HCT116 (cell line): ENCODE measurements at regions not wholly inside any gene's neighbourhood (a gene's known extent, or its start where the extent isn't known, plus 50 kb on each side); places are given as distances from the start of the nearest gene placed in this dataset.

Source experiments
- ATAC-seq: fragments of 200-7000 bp; cut with Tn5 transposase; 2 replicates; pipeline ENCODE4 v1.9.1; 2020; ENCODE audit warnings: mild to moderate bottlenecking, moderate library complexity
- BruUV-seq: library from RNA; stranded (reverse); fragments of 400-500 nt; replicated peaks from 2 replicates; lab custom pipeline; 2021; lab: Mats Ljungman, UMichigan
- CTCF ChIA-PET: fragments of 300-600 bp; sonication (Branson Sonifier 250); formaldehyde crosslinking; loops from one replicate; lab custom pipeline; 2021; ENCODE audit warnings: antibody characterized with exemption; lab: Charles Lee
- POLR2A ChIA-PET: fragments of 300-600, 350-600 bp; sonication (Branson Sonifier 250); formaldehyde crosslinking; loops from one replicate; lab custom pipeline; 2021; ENCODE audit warnings: antibody characterized with exemption; lab: Charles Lee
- RAD21 ChIA-PET, 2 experiments: fragments of 300-600 bp; sonication (Branson Sonifier 250); formaldehyde crosslinking; loops; one replicate each; lab custom pipeline; 2023; ENCODE audit warnings: low total read pairs in 2 of 2; ENCODE audit not compliant: uncharacterized antibody in 2 of 2, unreplicated experiment in 2 of 2, low non-redundant PET in 1 of 2; lab: Charles Lee
- DNase-seq: peaks from one replicate; pipeline ENCODE4 v3.0.0-alpha.2; 2010; ENCODE audit warnings: low read depth, low spot score
- H2AFZ ChIP-seq: fragments of 200-600 bp; shearing (Covaris generic), sonication (generic); 2 replicates; pipeline ENCODE4 v1.6.1; 2017; ENCODE audit warnings: low read depth, mixed run types, mixed read lengths, antibody characterized with exemption, low read length; ENCODE audit not compliant: poor library complexity, severe bottlenecking
- H3K27ac ChIP-seq: 2 replicates; pipeline ENCODE4 v1.5.1; 2012; ENCODE audit warnings: low read depth, low read length
- H3K27me3 ChIP-seq: fragments of 200-600 bp; sonication (generic); 2 replicates; pipeline ENCODE4 v1.6.1; 2016; ENCODE audit warnings: mixed run types, low read length, mixed read lengths; ENCODE audit not compliant: insufficient read depth
- H3K36me3 ChIP-seq, 2 experiments: fragments of 200-500 bp in 1 of 2; fragments of 200-600 bp in 1 of 2; sonication (Bioruptor generic) in 1 of 2; sonication (generic) in 1 of 2; 2 replicates each; pipeline versions ENCODE4 v1.5.1 to v1.6.1; 2014 to 2016; ENCODE audit warnings: low read length in 2 of 2, inconsistent platforms in 1 of 2, mixed read lengths in 1 of 2, mixed run types in 1 of 2; ENCODE audit not compliant: insufficient read depth in 2 of 2, control insufficient read depth in 1 of 2
- H3K4me1 ChIP-seq, 2 experiments: fragments of 200-600 bp in 1 of 2; sonication (generic) in 1 of 2; 2 replicates each; pipeline versions ENCODE4 v1.5.1 to v1.6.1; 2012 to 2017; ENCODE audit warnings: low read length in 2 of 2, inconsistent platforms in 1 of 2, mild to moderate bottlenecking in 1 of 2, mixed read lengths in 1 of 2, mixed run types in 1 of 2, moderate library complexity in 1 of 2; ENCODE audit not compliant: insufficient read depth in 2 of 2, control insufficient read depth in 1 of 2
- H3K4me2 ChIP-seq: fragments of 200-600 bp; sonication (generic); 2 replicates; pipeline ENCODE4 v1.6.1; 2017; ENCODE audit warnings: mixed run types, low read length, mixed read lengths
- H3K4me3 ChIP-seq, 2 experiments: fragments of 200-600 bp in 1 of 2; sonication (generic) in 1 of 2; replicated peaks in 1 of 2; 2 replicates each; pipeline ENCODE4 v1.5.1; 2011 to 2016; ENCODE audit warnings: low read length in 2 of 2, control low read depth in 1 of 2, low read depth in 1 of 2, mild to moderate bottlenecking in 1 of 2, mixed read lengths in 1 of 2, mixed run types in 1 of 2
- H3K79me2 ChIP-seq: fragments of 200-600 bp; sonication (generic); 2 replicates; pipeline ENCODE4 v1.6.1; 2017; ENCODE audit warnings: mild to moderate bottlenecking, mixed run types, low read length, moderate library complexity, mixed read lengths; ENCODE audit not compliant: insufficient read depth
- H3K9ac ChIP-seq: fragments of 200-600 bp; sonication (generic); 2 replicates; pipeline ENCODE4 v1.6.1; 2016; ENCODE audit warnings: low read length, mixed read lengths
- H3K9me2 ChIP-seq: fragments of 200-600 bp; sonication (generic), shearing (Covaris generic); 2 replicates; pipeline ENCODE4 v1.6.1; 2017; ENCODE audit warnings: mixed run types, mild to moderate bottlenecking, moderate library complexity; ENCODE audit not compliant: insufficient read depth
- H3K9me3 ChIP-seq, 2 experiments: fragments of 200-500 bp in 1 of 2; fragments of 200-600 bp in 1 of 2; sonication (Bioruptor generic) in 1 of 2; sonication (generic) in 1 of 2; 2 replicates each; pipeline ENCODE4 v1.6.1; 2014 to 2017; ENCODE audit warnings: low read length in 2 of 2, mixed read lengths in 2 of 2, inconsistent platforms in 1 of 2, low read depth in 1 of 2, mild to moderate bottlenecking in 1 of 2, mixed run types in 1 of 2, moderate library complexity in 1 of 2; ENCODE audit not compliant: control insufficient read depth in 1 of 2, insufficient read depth in 1 of 2
- H4K20me1 ChIP-seq: fragments of 200-600 bp; sonication (generic), shearing (Covaris generic); 2 replicates; pipeline ENCODE4 v1.6.1; 2017; ENCODE audit warnings: mixed run types, mild to moderate bottlenecking, moderate library complexity; ENCODE audit not compliant: insufficient read depth
- CTCF ChIP-seq, 3 experiments: fragments of 200-600 bp in 1 of 3; sonication (generic) in 1 of 3; IDR thresholded peaks in 2 of 3; conservative IDR thresholded peaks in 1 of 3; 2 replicates each; pipeline ENCODE4 v1.5.1; 2012 to 2017; ENCODE audit warnings: low read depth in 2 of 3, low read length in 2 of 3, antibody characterized with exemption in 1 of 3, borderline replicate concordance in 1 of 3, control low read depth in 1 of 3, mild to moderate bottlenecking in 1 of 3, mixed read lengths in 1 of 3, mixed run types in 1 of 3, moderate library complexity in 1 of 3; ENCODE audit not compliant: insufficient read depth in 1 of 3
- EGR1 ChIP-seq: IDR thresholded peaks from 2 replicates; pipeline ENCODE4 v1.6.1; 2012; ENCODE audit warnings: low read depth
- EZH2 ChIP-seq: fragments of 200-600 bp; sonication (generic); IDR thresholded peaks from 2 replicates; pipeline ENCODE4 v1.6.1; 2017; ENCODE audit warnings: antibody characterized with exemption, mixed run types
- MAX ChIP-seq: IDR thresholded peaks from 2 replicates; pipeline ENCODE4 v1.6.1; 2012
- POLR2A ChIP-seq: IDR thresholded peaks from 2 replicates; pipeline ENCODE4 v1.7.0; 2011; ENCODE audit warnings: borderline replicate concordance; ENCODE audit not compliant: insufficient read depth, insufficient read length; ENCODE audit errors: extremely low read depth
- POLR2AphosphoS5 ChIP-seq: IDR thresholded peaks from 2 replicates; pipeline ENCODE4 v1.6.1; 2011; ENCODE audit warnings: mild to moderate bottlenecking, low read depth, low read length, moderate library complexity
- SIN3A ChIP-seq: IDR thresholded peaks from 2 replicates; pipeline ENCODE4 v1.6.1; 2012; ENCODE audit warnings: low read depth
- ZBTB33 ChIP-seq: IDR thresholded peaks from 2 replicates; pipeline ENCODE4 v1.6.1; 2011; ENCODE audit warnings: mild to moderate bottlenecking, low read length, moderate library complexity; ENCODE audit not compliant: insufficient replicate concordance; ENCODE audit errors: extremely low read depth
- ZFX ChIP-seq: fragments of 450-650 bp; IDR thresholded peaks from 2 replicates; pipeline ENCODE4 v1.6.1; 2017
- intact Hi-C: fragments of 100-400 bp; cut with micrococcal nuclease; formaldehyde crosslinking; loops from 2 replicates; pipeline ENCODE4 v1.10.0; 2022

- Histone ChIP-seq H2AFZ (no peak overlapping the region), H3K9me3 (peaks cover 0 to 14% of the 10 kb centered on the region in 2 experiments; a peak in 2 of 4 replicates), H3K27me3 (no peaks in the 10 kb centered on the region), H3K27ac (no peak overlapping the region), H3K4me1 (no peaks in the 10 kb centered on the region), H3K36me3 (no peaks in the 10 kb centered on the region), H4K20me1 (no peaks in the 10 kb centered on the region), H3K9me2 (no peaks in the 10 kb centered on the region), H3K79me2 (no peaks in the 10 kb centered on the region), H3K4me3 (no peak overlapping the region), H3K4me2 (no peak overlapping the region), H3K9ac (no peak overlapping the region)
- DNase-seq: no peak
- RAD21 ChIA-PET: no interaction called here
- CTCF ChIA-PET: no interaction called here
- no peak for ATAC-seq
- intact Hi-C loops: no loop called here
- BruUV-seq: no TSS peak
- POLR2A ChIA-PET: no interaction called here
- TF ChIP-seq POLR2A (no peak), CTCF (IDR thresholded peaks at IDR 0.05 in 2 of 3, conservative IDR thresholded peaks at IDR 0.05 in 1 of 3; ENCODE audit: borderline replicate concordance in 1 of 3, insufficient read depth in 1 of 3, low read depth in 2 of 3, low read length in 2 of 3) (no peak), POLR2AphosphoS5 (no peak), EZH2 (no peak), MAX (no peak), ZFX (no peak), SIN3A (no peak), EGR1 (no peak), ZBTB33 (no peak)
Measured at GRCh38 chr18:65265761-65266160, 485.1 kb upstream of the CDH7 start.
